ENCODE measurements at regions not wholly inside any gene's neighbourhood (a gene's known extent, or its start where the extent isn't known, plus 50 kb on each side); places are given as distances from the start of the nearest gene placed in this dataset.

GRCh38 chr2:234329202-234329960 is 167.5 kb downstream of the ARL4C start:
- H3K27me3 ChIP-seq (ENCODE audit: control insufficient read depth, insufficient read depth, low read length) = peaks cover 10% of the 10 kb centered on the region
- CTCF ChIA-PET = no interaction called here
- DNase-seq (ENCODE audit: low read depth, low spot score) = no peak

GRCh38 chr2:234328444-234328990 is 168.4 kb downstream of the ARL4C start:
- H3K9me3 ChIP-seq (ENCODE audit: control insufficient read depth, insufficient read depth, low read length) = no peaks in the 10 kb centered on the region; the same call in 1 of the 2 replicates
- H3K4me3 ChIP-seq (ENCODE audit: low read depth, low read length) = no peak overlapping the region
- H3K27me3 ChIP-seq (ENCODE audit: control insufficient read depth, insufficient read depth, low read length) = peaks cover 10% of the 10 kb centered on the region
- CTCF ChIA-PET = no interaction called here
- POLR2A ChIA-PET = no interaction called here
- no peak overlapping the region for H3K27ac ChIP-seq (ENCODE audit: low read depth, low read length)
- no peak for DNase-seq (ENCODE audit: low read depth, low spot score)
- TF ChIP-seq, protein P1, sequence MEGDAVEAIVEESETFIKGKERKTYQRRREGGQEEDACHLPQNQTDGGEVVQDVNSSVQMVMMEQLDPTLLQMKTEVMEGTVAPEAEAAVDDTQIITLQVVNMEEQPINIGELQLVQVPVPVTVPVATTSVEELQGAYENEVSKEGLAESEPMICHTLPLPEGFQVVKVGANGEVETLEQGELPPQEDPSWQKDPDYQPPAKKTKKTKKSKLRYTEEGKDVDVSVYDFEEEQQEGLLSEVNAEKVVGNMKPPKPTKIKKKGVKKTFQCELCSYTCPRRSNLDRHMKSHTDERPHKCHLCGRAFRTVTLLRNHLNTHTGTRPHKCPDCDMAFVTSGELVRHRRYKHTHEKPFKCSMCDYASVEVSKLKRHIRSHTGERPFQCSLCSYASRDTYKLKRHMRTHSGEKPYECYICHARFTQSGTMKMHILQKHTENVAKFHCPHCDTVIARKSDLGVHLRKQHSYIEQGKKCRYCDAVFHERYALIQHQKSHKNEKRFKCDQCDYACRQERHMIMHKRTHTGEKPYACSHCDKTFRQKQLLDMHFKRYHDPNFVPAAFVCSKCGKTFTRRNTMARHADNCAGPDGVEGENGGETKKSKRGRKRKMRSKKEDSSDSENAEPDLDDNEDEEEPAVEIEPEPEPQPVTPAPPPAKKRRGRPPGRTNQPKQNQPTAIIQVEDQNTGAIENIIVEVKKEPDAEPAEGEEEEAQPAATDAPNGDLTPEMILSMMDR (IDR thresholded peaks at IDR 0.05; ENCODE audit: low read depth, low read length) = no peak

More at GRCh38 chr2:234329202-234329960, 167.5 kb downstream of the ARL4C start:
- POLR2A ChIA-PET = no interaction called here
- Histone ChIP-seq H3K9me3 (ENCODE audit: control insufficient read depth, insufficient read depth, low read length) (no peaks in the 10 kb centered on the region; the same call in 1 of the 2 replicates), H3K27ac (ENCODE audit: low read depth, low read length) (no peak overlapping the region), H3K4me3 (ENCODE audit: low read depth, low read length) (no peak overlapping the region)
- TF ChIP-seq, protein P1 (IDR thresholded peaks at IDR 0.05; ENCODE audit: low read depth, low read length) = no peak

DNA sequence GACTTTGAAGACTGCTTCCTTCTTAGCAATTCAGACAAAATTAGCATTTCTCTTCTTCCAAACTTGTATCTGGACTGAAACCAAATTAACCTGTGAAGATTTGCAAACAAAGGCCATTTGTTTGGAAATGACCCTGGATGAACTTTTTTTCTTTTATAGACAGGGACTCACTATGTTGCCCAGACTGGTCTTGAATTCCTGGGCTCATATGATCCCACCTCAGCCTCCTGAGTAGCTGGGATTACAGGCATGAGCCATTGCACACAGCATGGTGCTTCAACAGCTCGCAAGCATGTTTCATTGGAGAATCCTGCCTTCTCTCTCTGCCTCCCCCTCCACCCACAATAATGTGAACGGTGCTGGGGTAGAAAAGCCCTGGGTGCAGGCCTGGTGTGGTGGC is 170.2 kb downstream of the ARL4C start:
- no peak for DNase-seq (ENCODE audit: low read depth, low spot score)
- Histone ChIP-seq H3K9me3 (ENCODE audit: control insufficient read depth, insufficient read depth, low read length) (no peaks in the 10 kb centered on the region; the same call in 1 of the 2 replicates), H3K27ac (ENCODE audit: low read depth, low read length) (no peak overlapping the region), H3K4me3 (ENCODE audit: low read depth, low read length) (no peak overlapping the region), H3K27me3 (ENCODE audit: control insufficient read depth, insufficient read depth, low read length) (peaks cover 5% of the 10 kb centered on the region)
- TF ChIP-seq, protein P1 (IDR thresholded peaks at IDR 0.05; ENCODE audit: low read depth, low read length) = no peak
- ChIA-PET POLR2A (no interaction called here), CTCF (no interaction called here)

DNA sequence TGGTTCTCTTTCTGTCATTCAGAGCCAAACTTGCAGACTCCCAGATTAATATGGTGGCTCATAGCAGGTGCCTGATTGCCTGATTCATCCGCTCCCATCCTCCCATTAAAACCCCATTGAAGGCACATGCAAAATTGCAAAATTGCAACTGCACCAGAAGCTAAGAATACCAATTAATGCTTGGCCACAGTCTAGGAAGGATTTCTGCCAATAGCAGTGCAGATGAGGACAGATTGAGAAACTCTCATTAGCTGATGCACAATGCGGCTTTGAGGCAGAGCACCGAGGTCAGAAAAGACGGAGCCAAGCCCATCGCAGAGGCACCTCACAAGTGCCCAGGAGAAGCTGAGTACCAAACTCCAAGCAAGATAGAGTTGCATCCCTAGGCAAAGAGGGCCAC is 172.8 kb downstream of the ARL4C start:
- Histone ChIP-seq H3K27ac (ENCODE audit: low read depth, low read length) (no peak overlapping the region), H3K9me3 (ENCODE audit: control insufficient read depth, insufficient read depth, low read length) (no peaks in the 10 kb centered on the region; the same call in 1 of the 2 replicates), H3K27me3 (ENCODE audit: control insufficient read depth, insufficient read depth, low read length) (peaks cover 5% of the 10 kb centered on the region), H3K4me3 (ENCODE audit: low read depth, low read length) (no peak overlapping the region)
- CTCF ChIA-PET = no interaction called here
- TF ChIP-seq, protein P1 (IDR thresholded peaks at IDR 0.05; ENCODE audit: low read depth, low read length) = no peak
- POLR2A ChIA-PET = no interaction called here
- no peak for DNase-seq (ENCODE audit: low read depth, low spot score)

GRCh38 chr2:234322766-234323465 is 174.0 kb downstream of the ARL4C start:
- ChIA-PET POLR2A (no interaction called here), CTCF (no interaction called here)
- no peaks in the 10 kb centered on the region for H3K9me3 ChIP-seq (ENCODE audit: control insufficient read depth, insufficient read depth, low read length)
- DNase-seq (ENCODE audit: low read depth, low spot score) = no peak
- peaks cover 3% of the 10 kb centered on the region for H3K27me3 ChIP-seq (ENCODE audit: control insufficient read depth, insufficient read depth, low read length)
- H3K4me3 ChIP-seq (ENCODE audit: low read depth, low read length) = no peak overlapping the region
- no peak overlapping the region for H3K27ac ChIP-seq (ENCODE audit: low read depth, low read length)
- TF ChIP-seq, protein P1 (IDR thresholded peaks at IDR 0.05; ENCODE audit: low read depth, low read length) = no peak
